Osteoblast (primary cell): ENCODE measurements at regions not wholly inside any gene's neighbourhood (a gene's known extent, or its start where the extent isn't known, plus 50 kb on each side); places are given as distances from the start of the nearest gene placed in this dataset.

Source experiments
- DNase-seq: peaks from one replicate; pipeline ENCODE4 v3.0.0; 2011; ENCODE audit warnings: low spot score, mixed read lengths; ENCODE audit not compliant: insufficient read length; ENCODE audit errors: missing footprints
- H2AFZ ChIP-seq: 2 replicates; pipeline ENCODE4 v1.6.0; 2011; ENCODE audit warnings: mild to moderate bottlenecking, low read length
- H3K27ac ChIP-seq: 2 replicates; pipeline ENCODE4 v1.5.1; 2011; ENCODE audit warnings: mild to moderate bottlenecking, low read depth, low read length, moderate library complexity
- H3K27me3 ChIP-seq: 2 replicates; pipeline ENCODE4 v1.6.0; 2012; ENCODE audit warnings: mild to moderate bottlenecking, control low read depth, inconsistent platforms, low read length, moderate library complexity; ENCODE audit not compliant: insufficient read depth
- H3K36me3 ChIP-seq: 2 replicates; pipeline ENCODE4 v1.5.1; 2011; ENCODE audit warnings: mild to moderate bottlenecking, low read length, control low read depth, moderate library complexity; ENCODE audit not compliant: insufficient read depth
- H3K4me1 ChIP-seq: 2 replicates; pipeline ENCODE4 v1.5.1; 2011; ENCODE audit warnings: mild to moderate bottlenecking, low read length, control low read depth, moderate library complexity; ENCODE audit not compliant: insufficient read depth
- H3K4me2 ChIP-seq: 2 replicates; pipeline ENCODE4 v1.6.0; 2011; ENCODE audit warnings: mild to moderate bottlenecking, low read length; ENCODE audit not compliant: insufficient read depth
- H3K4me3 ChIP-seq: fragments of 200-600 bp; sonication (generic); 3 replicates; pipeline ENCODE4 v1.5.1; 2012; ENCODE audit warnings: mild to moderate bottlenecking, low read length, inconsistent platforms; ENCODE audit not compliant: insufficient read depth
- H3K79me2 ChIP-seq: 2 replicates; pipeline ENCODE4 v1.6.0; 2012; ENCODE audit warnings: mild to moderate bottlenecking, low read length, control low read depth, inconsistent platforms; ENCODE audit not compliant: insufficient read depth
- H3K9me3 ChIP-seq: 2 replicates; pipeline ENCODE4 v1.5.1; 2011; ENCODE audit warnings: low read depth, low read length, control low read depth
- H4K20me1 ChIP-seq: 2 replicates; pipeline ENCODE4 v1.6.0; 2012; ENCODE audit warnings: mild to moderate bottlenecking, low read length, control low read depth; ENCODE audit not compliant: insufficient read depth
- TF ChIP-seq, protein P1 (sequence below): IDR thresholded peaks from 2 replicates; pipeline ENCODE4 v1.5.1; 2011; ENCODE audit warnings: mild to moderate bottlenecking, low read depth, low read length, moderate library complexity; ENCODE audit errors: extremely low read depth

DNA sequence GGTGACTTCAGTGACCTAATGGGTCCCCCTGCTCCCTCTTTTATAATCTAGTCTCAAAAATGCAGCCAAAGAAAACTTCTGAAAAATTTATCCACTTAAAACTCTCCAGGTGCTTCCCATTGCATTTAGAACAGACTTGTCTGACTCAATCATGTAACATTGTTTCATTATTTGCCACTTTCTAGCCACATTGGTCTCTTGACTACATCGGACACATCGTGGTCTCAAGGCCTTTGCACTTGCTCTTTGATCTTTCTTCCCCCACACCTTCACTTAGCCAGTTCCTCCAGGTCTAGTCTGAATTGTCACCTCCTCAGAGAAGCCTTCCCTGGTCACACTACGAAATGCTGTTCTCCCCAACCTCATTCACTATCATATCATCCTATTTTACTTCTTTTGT, 97.0 kb upstream of the E2F8 start:
- Histone ChIP-seq H3K4me2 (no peak overlapping the region), H3K4me3 (no peak overlapping the region), H3K4me1 (no peaks in the 10 kb centered on the region), H4K20me1 (no peaks in the 10 kb centered on the region), H3K36me3 (no peaks in the 10 kb centered on the region), H3K9me3 (no peaks in the 10 kb centered on the region), H3K27ac (no peak overlapping the region), H3K27me3 (peaks cover 50% of the 10 kb centered on the region), H2AFZ (no peak overlapping the region), H3K79me2 (no peaks in the 10 kb centered on the region)
- TF ChIP-seq, protein P1, sequence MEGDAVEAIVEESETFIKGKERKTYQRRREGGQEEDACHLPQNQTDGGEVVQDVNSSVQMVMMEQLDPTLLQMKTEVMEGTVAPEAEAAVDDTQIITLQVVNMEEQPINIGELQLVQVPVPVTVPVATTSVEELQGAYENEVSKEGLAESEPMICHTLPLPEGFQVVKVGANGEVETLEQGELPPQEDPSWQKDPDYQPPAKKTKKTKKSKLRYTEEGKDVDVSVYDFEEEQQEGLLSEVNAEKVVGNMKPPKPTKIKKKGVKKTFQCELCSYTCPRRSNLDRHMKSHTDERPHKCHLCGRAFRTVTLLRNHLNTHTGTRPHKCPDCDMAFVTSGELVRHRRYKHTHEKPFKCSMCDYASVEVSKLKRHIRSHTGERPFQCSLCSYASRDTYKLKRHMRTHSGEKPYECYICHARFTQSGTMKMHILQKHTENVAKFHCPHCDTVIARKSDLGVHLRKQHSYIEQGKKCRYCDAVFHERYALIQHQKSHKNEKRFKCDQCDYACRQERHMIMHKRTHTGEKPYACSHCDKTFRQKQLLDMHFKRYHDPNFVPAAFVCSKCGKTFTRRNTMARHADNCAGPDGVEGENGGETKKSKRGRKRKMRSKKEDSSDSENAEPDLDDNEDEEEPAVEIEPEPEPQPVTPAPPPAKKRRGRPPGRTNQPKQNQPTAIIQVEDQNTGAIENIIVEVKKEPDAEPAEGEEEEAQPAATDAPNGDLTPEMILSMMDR, result no peak
- no peak for DNase-seq

DNA sequence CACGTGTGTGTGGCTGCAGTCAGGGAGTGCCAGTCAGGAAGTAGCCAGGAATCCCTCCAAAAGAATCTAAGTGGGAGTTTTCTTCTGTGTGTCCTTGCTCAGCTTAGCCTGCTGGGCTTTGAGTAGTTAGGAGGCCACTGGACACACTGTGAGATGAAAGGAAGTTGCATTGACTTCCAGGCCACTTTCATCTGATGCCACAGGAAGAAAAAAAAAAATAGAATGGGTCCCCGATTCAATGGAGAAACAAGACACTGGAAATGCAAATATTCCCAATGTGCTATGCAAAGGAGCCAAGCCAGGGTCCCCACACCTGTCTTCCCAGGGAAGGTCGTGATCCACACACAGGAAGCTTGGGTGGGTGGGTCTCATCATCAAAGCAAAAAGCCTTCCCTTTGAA, 95.6 kb upstream of the E2F8 start:
- Histone ChIP-seq H3K36me3 (no peaks in the 10 kb centered on the region), H3K4me1 (no peaks in the 10 kb centered on the region), H3K27me3 (peaks cover 36% of the 10 kb centered on the region), H3K27ac (no peak overlapping the region), H4K20me1 (no peaks in the 10 kb centered on the region), H3K4me3 (no peak overlapping the region), H3K79me2 (no peaks in the 10 kb centered on the region), H3K4me2 (no peak overlapping the region), H3K9me3 (no peaks in the 10 kb centered on the region), H2AFZ (no peak overlapping the region)
- TF ChIP-seq, protein P1, result no peak
- DNase-seq, result no peak

DNA sequence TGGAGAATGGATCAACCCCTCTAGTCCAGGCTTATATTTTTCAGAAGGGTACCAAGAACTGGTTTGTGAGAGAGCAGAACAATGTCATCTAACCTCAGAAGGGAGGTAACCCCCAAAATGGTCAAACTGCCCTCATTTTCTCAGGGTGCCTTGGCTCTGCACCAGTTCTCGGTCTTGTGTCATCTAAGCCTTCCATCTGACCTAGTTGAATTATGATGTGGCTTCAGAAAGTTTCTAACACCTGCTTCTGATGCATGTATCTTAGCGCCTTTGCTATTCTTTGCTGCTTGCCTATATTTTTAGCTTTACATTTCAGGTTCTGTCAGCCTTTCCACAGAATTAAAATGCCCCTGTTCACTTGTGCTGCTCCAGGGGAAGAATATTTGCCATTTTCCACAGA, 91.7 kb upstream of the E2F8 start:
- peaks cover 3% of the 10 kb centered on the region for H3K27me3 ChIP-seq
- no peak overlapping the region for H3K4me3 ChIP-seq
- H3K4me1 ChIP-seq, result no peaks in the 10 kb centered on the region
- no peak overlapping the region for H2AFZ ChIP-seq
- H4K20me1 ChIP-seq, result no peaks in the 10 kb centered on the region
- H3K79me2 ChIP-seq, result no peaks in the 10 kb centered on the region
- H3K4me2 ChIP-seq, result no peak overlapping the region
- DNase-seq, result no peak
- H3K9me3 ChIP-seq, result no peaks in the 10 kb centered on the region
- no peak overlapping the region for H3K27ac ChIP-seq
- TF ChIP-seq, protein P1, result no peak
- no peaks in the 10 kb centered on the region for H3K36me3 ChIP-seq

DNA sequence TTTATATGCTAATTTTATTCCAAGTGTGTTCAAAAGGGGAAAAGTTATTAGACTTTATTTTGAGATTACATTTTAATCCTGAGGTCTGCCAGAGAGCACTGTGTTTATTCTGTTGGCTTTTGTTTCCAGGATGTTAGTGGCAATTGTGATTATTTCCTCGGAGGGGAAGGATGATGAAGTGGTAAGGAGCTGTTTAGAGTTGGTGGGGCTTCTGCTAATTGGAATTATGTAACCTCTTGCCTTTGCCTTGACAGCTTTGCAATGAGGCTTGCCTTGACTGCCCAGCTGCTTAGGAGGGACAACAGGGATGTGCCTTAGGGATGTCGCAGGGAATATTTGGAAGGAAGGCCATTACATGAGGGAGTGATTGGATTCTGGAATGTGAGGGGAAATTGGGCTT, 89.7 kb upstream of the E2F8 start:
- Histone ChIP-seq H3K36me3 (no peaks in the 10 kb centered on the region), H2AFZ (no peak overlapping the region), H3K27me3 (peaks cover 2% of the 10 kb centered on the region), H3K9me3 (no peaks in the 10 kb centered on the region), H3K4me2 (no peak overlapping the region), H3K4me1 (no peaks in the 10 kb centered on the region), H4K20me1 (no peaks in the 10 kb centered on the region), H3K27ac (no peak overlapping the region), H3K79me2 (no peaks in the 10 kb centered on the region), H3K4me3 (no peak overlapping the region)
- TF ChIP-seq, protein P1, result no peak
- no peak for DNase-seq
